ENCODE measurements at regions not wholly inside any gene's neighbourhood (a gene's known extent, or its start where the extent isn't known, plus 50 kb on each side); places are given as distances from the start of the nearest gene placed in this dataset.
A peak's percentile ranks its signal among the peaks of the same experiment; 100 is the strongest.

DNA sequence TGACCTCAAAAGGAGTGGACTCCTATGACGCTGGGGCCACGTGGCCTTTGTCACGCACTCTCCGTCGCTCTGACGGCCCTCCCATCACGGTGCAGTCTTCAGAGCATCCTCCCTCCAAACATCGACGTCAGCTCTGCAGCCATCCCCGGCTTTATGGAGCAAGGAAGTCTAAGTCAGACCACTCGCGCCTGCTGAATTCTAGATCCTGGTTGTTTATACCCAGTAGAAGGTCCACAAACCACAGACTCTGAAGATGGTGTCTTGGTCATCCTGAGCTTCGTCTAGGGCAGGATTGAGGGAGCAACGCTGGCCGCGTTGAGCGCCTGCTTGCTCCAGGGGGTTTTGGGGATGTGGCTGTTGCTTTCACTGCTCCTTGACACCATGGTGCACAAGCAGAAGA is 228.0 kb upstream of the SALL3 start:
- no peaks in the 10 kb centered on the region for H3K4me1 ChIP-seq
- no peak overlapping the region for H3K4me3 ChIP-seq
- intact Hi-C loops (cut with DNase I): no loop called here
- H3K27ac ChIP-seq: no peak overlapping the region
- no peak for TF ChIP-seq CTCF (IDR thresholded peaks at IDR 0.05)
- peaks cover 0 to under 1% of the 10 kb centered on the region in 2 donors for H3K27me3 ChIP-seq
- DNase-seq: no peak
- no peak for ATAC-seq
- no peaks in the 10 kb centered on the region for H3K36me3 ChIP-seq
- H3K9me3 ChIP-seq: no peaks in the 10 kb centered on the region

DNA sequence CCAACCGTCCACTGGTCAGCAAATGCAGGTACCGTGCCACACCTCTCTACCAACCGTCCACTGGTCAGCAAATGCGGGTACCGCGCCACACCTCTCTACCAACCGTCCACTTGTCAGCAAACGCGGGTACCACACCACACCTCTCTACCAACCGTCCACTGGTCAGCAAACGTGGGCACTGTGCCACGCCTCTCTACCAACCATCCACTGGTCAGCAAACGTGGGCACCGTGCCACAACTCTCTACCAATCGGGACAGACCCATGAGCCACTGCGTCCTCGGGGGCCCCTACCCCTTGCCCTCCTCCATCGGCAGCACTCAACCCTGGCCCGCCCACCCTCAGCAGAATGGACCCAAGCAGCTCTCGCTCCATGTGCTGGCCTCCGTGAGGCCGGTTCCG is 226.4 kb upstream of the SALL3 start:
- intact Hi-C loops (cut with DNase I): no loop called here
- H3K9me3 ChIP-seq: no peaks in the 10 kb centered on the region
- no peak overlapping the region for H3K27ac ChIP-seq
- ATAC-seq (no peak), DNase-seq (peak in 1 of 4 donors; percentile 17)
- H3K4me3 ChIP-seq: no peak overlapping the region
- H3K36me3 ChIP-seq: no peaks in the 10 kb centered on the region
- no peak for TF ChIP-seq CTCF (IDR thresholded peaks at IDR 0.05)
- H3K4me1 ChIP-seq: no peaks in the 10 kb centered on the region
- no peaks in the 10 kb centered on the region for H3K27me3 ChIP-seq

DNA sequence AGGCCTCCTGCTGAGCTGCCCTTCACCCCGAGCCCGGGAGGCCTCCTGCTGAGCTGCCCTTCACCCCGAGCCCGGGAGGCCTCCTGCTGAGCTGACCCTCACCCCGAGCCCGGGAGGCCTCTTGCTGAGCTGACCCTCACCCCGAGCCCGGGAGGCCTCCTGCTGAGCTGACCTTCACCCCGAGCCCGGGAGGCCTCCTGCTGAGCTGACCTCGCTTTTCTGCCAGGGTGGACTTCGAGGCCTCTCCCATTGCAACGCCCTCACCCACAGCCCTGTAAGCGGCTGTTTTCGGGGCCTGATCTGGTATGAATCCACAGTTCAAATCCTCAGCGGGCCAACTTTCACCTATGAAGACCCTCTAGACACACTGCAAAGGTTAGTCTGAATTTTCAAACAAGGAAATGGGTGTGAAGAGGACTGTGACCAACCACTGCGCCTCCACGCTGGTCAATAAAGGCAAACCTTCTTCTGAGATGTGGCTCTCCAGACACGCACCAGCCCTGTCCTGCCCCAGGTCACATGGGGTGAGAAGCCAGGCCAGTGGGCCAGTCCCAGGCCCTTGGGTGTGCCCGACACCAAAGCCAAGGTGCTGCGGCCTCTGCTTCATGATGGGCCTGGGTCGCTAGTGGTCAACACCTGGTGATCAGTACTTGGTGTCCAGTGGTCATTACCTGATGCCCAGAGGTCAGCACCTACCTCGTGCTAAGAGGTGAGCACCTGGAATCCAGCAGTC is 225.1 kb upstream of the SALL3 start:
- DNase-seq (peak in 1 of 4 donors; percentile 6), ATAC-seq (no peak)
- no peak overlapping the region for H3K4me3 ChIP-seq
- no peaks in the 10 kb centered on the region for H3K4me1 ChIP-seq
- no peaks in the 10 kb centered on the region for H3K9me3 ChIP-seq
- no peak overlapping the region for H3K27ac ChIP-seq
- no peaks in the 10 kb centered on the region for H3K36me3 ChIP-seq
- TF ChIP-seq CTCF (IDR thresholded peaks at IDR 0.05): no peak
- H3K27me3 ChIP-seq: no peaks in the 10 kb centered on the region
- intact Hi-C loops (cut with DNase I): no loop called here

- no peaks in the 10 kb centered on the region for H3K36me3 ChIP-seq
- H3K27ac ChIP-seq: no peak overlapping the region
- H3K9me3 ChIP-seq: no peaks in the 10 kb centered on the region
- TF ChIP-seq CTCF (IDR thresholded peaks at IDR 0.05): no peak
- intact Hi-C loops (cut with DNase I): no loop called here
- H3K4me1 ChIP-seq: no peaks in the 10 kb centered on the region
- no peak for ATAC-seq
- DNase-seq: no peak
- H3K27me3 ChIP-seq: no peaks in the 10 kb centered on the region
- no peak overlapping the region for H3K4me3 ChIP-seq
Observed at GRCh38 chr18:78757014-78757413, 222.6 kb upstream of the SALL3 start.

DNA sequence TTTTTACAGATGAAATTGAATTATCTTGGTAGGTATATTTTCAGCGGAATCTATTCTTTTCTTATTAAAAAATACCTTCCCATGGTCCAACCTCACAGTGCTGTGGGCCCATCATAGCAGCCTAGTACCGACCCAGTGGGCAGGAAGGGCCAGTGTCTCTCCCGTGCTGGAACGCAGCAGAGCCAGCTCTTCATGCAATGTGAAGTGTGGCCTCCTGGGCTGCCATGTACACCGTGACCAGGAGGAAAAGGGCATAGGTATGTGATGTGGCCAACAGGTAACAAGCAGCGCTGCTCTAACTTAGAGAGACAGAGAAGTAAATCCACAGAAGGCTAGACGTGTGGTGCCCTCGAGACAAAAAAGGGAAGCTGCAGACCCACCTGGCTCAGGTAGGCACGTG is 221.1 kb upstream of the SALL3 start:
- Histone ChIP-seq H3K4me1 (no peaks in the 10 kb centered on the region), H3K36me3 (no peaks in the 10 kb centered on the region), H3K4me3 (no peak overlapping the region), H3K9me3 (no peaks in the 10 kb centered on the region), H3K27ac (no peak overlapping the region), H3K27me3 (no peaks in the 10 kb centered on the region)
- ATAC-seq: no peak
- peak in 1 of 4 donors; percentile 19 for DNase-seq
- intact Hi-C loops (cut with DNase I): no loop called here
- no peak for TF ChIP-seq CTCF (IDR thresholded peaks at IDR 0.05)

All from left lung (tissue), 4 donors.